ENCODE measurements at regions not wholly inside any gene's neighbourhood (a gene's known extent, or its start where the extent isn't known, plus 50 kb on each side); places are given as distances from the start of the nearest gene placed in this dataset.

GRCh38 chr12:123075646-123076171 is 75.2 kb downstream of the PITPNM2 start (continued):
- TF ChIP-seq, protein P1, sequence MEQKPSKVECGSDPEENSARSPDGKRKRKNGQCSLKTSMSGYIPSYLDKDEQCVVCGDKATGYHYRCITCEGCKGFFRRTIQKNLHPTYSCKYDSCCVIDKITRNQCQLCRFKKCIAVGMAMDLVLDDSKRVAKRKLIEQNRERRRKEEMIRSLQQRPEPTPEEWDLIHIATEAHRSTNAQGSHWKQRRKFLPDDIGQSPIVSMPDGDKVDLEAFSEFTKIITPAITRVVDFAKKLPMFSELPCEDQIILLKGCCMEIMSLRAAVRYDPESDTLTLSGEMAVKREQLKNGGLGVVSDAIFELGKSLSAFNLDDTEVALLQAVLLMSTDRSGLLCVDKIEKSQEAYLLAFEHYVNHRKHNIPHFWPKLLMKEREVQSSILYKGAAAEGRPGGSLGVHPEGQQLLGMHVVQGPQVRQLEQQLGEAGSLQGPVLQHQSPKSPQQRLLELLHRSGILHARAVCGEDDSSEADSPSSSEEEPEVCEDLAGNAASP (CRISPR knock-in tag; IDR thresholded peaks at IDR 0.05; ENCODE audit: borderline replicate concordance) = 0 out of 2 replicates have a peak, but pooled peaks have one; percentile 10
- no peak for TF ChIP-seq ZNF17 (CRISPR knock-in tag; IDR thresholded peaks at IDR 0.05)
- no peak for TF ChIP-seq REPIN1 (CRISPR knock-in tag; IDR thresholded peaks at IDR 0.05; ENCODE audit: borderline replicate concordance, low read depth)
- TF ChIP-seq ETV6 (CRISPR knock-in tag; conservative IDR thresholded peaks at IDR 0.05) = no peak
- TF ChIP-seq ZNF572 (CRISPR knock-in tag; IDR thresholded peaks at IDR 0.05) = 0 out of 2 replicates have a peak, but pooled peaks have one; percentile 43
- no peak for TF ChIP-seq POLR2A (IDR thresholded peaks at IDR 0.05; ENCODE audit: insufficient read depth in 1 of 2, low read depth in 2 of 2, low read length in 2 of 2)
- TF ChIP-seq ZNF703 (CRISPR knock-in tag; IDR thresholded peaks at IDR 0.05; ENCODE audit: borderline replicate concordance) = no peak
- TF ChIP-seq ZNF367 (CRISPR knock-in tag; IDR thresholded peaks at IDR 0.05; ENCODE audit: borderline replicate concordance) = no peak
- no peak for TF ChIP-seq NFRKB (IDR thresholded peaks at IDR 0.05)
- TF ChIP-seq REST (IDR thresholded peaks at IDR 0.05; ENCODE audit: borderline replicate concordance in 1 of 2, low read depth in 1 of 2, low read length in 2 of 2) = no peak
- TF ChIP-seq CTCF (CRISPR knock-in tag; IDR thresholded peaks at IDR 0.05) = peak; percentile 73
- no peak for TF ChIP-seq DPF2 (CRISPR knock-in tag; IDR thresholded peaks at IDR 0.05; ENCODE audit: borderline replicate concordance, low read depth)
- TF ChIP-seq SIX4 (CRISPR knock-in tag; IDR thresholded peaks at IDR 0.05) = no peak
- TF ChIP-seq ZNF687 (CRISPR knock-in tag; IDR thresholded peaks at IDR 0.05) = peak; percentile 57
- TF ChIP-seq NFKB2 (CRISPR knock-in tag; IDR thresholded peaks at IDR 0.05; ENCODE audit: borderline replicate concordance) = 0 out of 2 replicates have a peak, but pooled peaks have one; percentile 27
- TF ChIP-seq ZIK1 (CRISPR knock-in tag; IDR thresholded peaks at IDR 0.05; ENCODE audit: borderline replicate concordance, low read depth) = no peak

All from HepG2 (cell line).